ENCODE measurements at regions not wholly inside any gene's neighbourhood (a gene's known extent, or its start where the extent isn't known, plus 50 kb on each side); places are given as distances from the start of the nearest gene placed in this dataset.

- TF ChIP-seq EZH2 (IDR thresholded peaks at IDR 0.05; ENCODE audit: insufficient read depth, poor library complexity, severe bottlenecking) (no peak), EZH2phosphoT487 (IDR thresholded peaks at IDR 0.05; ENCODE audit: insufficient read depth, low read depth) (no peak)
Measured at GRCh38 chr3:146747928-146748327, 142.8 kb upstream of the PLSCR5 start.
